UCSD-AML1 (cell line): ENCODE measurements at regions not wholly inside any gene's neighbourhood (a gene's known extent, or its start where the extent isn't known, plus 50 kb on each side); places are given as distances from the start of the nearest gene placed in this dataset.

Experiments used
- DNase-seq: peaks from one replicate; lab custom pipeline; 2025; ENCODE audit not compliant: unreplicated experiment; lab: John Stamatoyannopoulos, UW

- no peak for DNase-seq
Measured at GRCh38 chr9:105191508-105192121, 52.8 kb upstream of the SLC44A1 start.

GRCh38 chr9:105193560-105193959 lies 50.9 kb upstream of the SLC44A1 start:
- no peak for DNase-seq

GRCh38 chr9:105194234-105194633 lies 50.2 kb upstream of the SLC44A1 start:
- DNase-seq: no peak
